ENCODE measurements at regions not wholly inside any gene's neighbourhood (a gene's known extent, or its start where the extent isn't known, plus 50 kb on each side); places are given as distances from the start of the nearest gene placed in this dataset.

- Histone ChIP-seq H3K27me3 (ENCODE audit: insufficient read depth in 3 of 3, low read length in 2 of 3) (no peaks in the 10 kb centered on the region), H3K9me3 (no peaks in the 10 kb centered on the region), H3K4me3 (no peak overlapping the region), H3K4me1 (no peaks in the 10 kb centered on the region), H3K27ac (no peak overlapping the region), H3K36me3 (ENCODE audit: insufficient read depth in 1 of 2, low read depth in 1 of 2) (no peaks in the 10 kb centered on the region)
- TF ChIP-seq CTCF (IDR thresholded peaks at IDR 0.05): no peak
- intact Hi-C loops (cut with DNase I): no loop called here
- DNase-seq (no peak), ATAC-seq (no peak)
- WGBS, 3 donors: 92 to 96% (median 94%) methylated on average over 1 of the region's 1 CpG
These were observed 434.2 kb downstream of the ZIC1 start for GRCh38 chr3:147843331-147843730.

GRCh38 chr3:147846293-147846692, 437.1 kb downstream of the ZIC1 start:
- Histone ChIP-seq H3K27me3 (ENCODE audit: insufficient read depth in 3 of 3, low read length in 2 of 3) (no peaks in the 10 kb centered on the region), H3K4me3 (no peak overlapping the region), H3K27ac (no peak overlapping the region), H3K9me3 (no peaks in the 10 kb centered on the region), H3K4me1 (no peaks in the 10 kb centered on the region), H3K36me3 (ENCODE audit: insufficient read depth in 1 of 2, low read depth in 1 of 2) (no peaks in the 10 kb centered on the region)
- intact Hi-C loops (cut with DNase I): no loop called here
- ATAC-seq (no peak), DNase-seq (no peak)
- no peak for TF ChIP-seq CTCF (IDR thresholded peaks at IDR 0.05)
- WGBS, 3 donors: 72 to 97% (median 95%) methylated on average over 4 of the region's 4 CpGs

- intact Hi-C loops (cut with DNase I): no loop called here
- no peak for TF ChIP-seq CTCF (IDR thresholded peaks at IDR 0.05)
- DNase-seq (no peak), ATAC-seq (no peak)
- no peaks in the 10 kb centered on the region for H3K36me3 ChIP-seq (ENCODE audit: insufficient read depth in 1 of 2, low read depth in 1 of 2)
- 92 to 95% (median 93%) methylated on average over 3 of the region's 3 CpGs for WGBS, 3 donors
- no peak overlapping the region for H3K4me3 ChIP-seq
- H3K4me1 ChIP-seq: no peaks in the 10 kb centered on the region
- no peaks in the 10 kb centered on the region for H3K27me3 ChIP-seq (ENCODE audit: insufficient read depth in 3 of 3, low read length in 2 of 3)
- no peaks in the 10 kb centered on the region for H3K9me3 ChIP-seq
- H3K27ac ChIP-seq: no peak overlapping the region
These were observed 437.8 kb downstream of the ZIC1 start for GRCh38 chr3:147846854-147847478.

- Histone ChIP-seq H3K4me3 (no peak overlapping the region), H3K27me3 (ENCODE audit: insufficient read depth in 3 of 3, low read length in 2 of 3) (no peaks in the 10 kb centered on the region), H3K36me3 (ENCODE audit: insufficient read depth in 1 of 2, low read depth in 1 of 2) (no peaks in the 10 kb centered on the region), H3K4me1 (no peaks in the 10 kb centered on the region), H3K27ac (no peak overlapping the region), H3K9me3 (no peaks in the 10 kb centered on the region)
- ATAC-seq: no peak
- DNase-seq: no peak
- intact Hi-C loops (cut with DNase I): no loop called here
- no peak for TF ChIP-seq CTCF (IDR thresholded peaks at IDR 0.05)
These were observed 441.9 kb downstream of the ZIC1 start for GRCh38 chr3:147851062-147851461.

GRCh38 chr3:147854542-147854941, 445.4 kb downstream of the ZIC1 start:
- TF ChIP-seq CTCF (IDR thresholded peaks at IDR 0.05): no peak
- H3K4me1 ChIP-seq: no peaks in the 10 kb centered on the region
- WGBS, 3 donors: 84 to 92% (median 85%) methylated on average over 4 of the region's 4 CpGs

More at GRCh38 chr3:147854542-147854941, 445.4 kb downstream of the ZIC1 start:
- H3K4me3 ChIP-seq: no peak overlapping the region
- H3K27ac ChIP-seq: no peak overlapping the region
- peaks cover 2% of the 10 kb centered on the region for H3K9me3 ChIP-seq
- H3K27me3 ChIP-seq (ENCODE audit: insufficient read depth in 3 of 3, low read length in 2 of 3): no peaks in the 10 kb centered on the region
- no peaks in the 10 kb centered on the region for H3K36me3 ChIP-seq (ENCODE audit: insufficient read depth in 1 of 2, low read depth in 1 of 2)
- ATAC-seq (no peak), DNase-seq (no peak)
- intact Hi-C loops (cut with DNase I): no loop called here
